ENCODE measurements at regions not wholly inside any gene's neighbourhood (a gene's known extent, or its start where the extent isn't known, plus 50 kb on each side); places are given as distances from the start of the nearest gene placed in this dataset.

- no peak for TF ChIP-seq CTCF (IDR thresholded peaks at IDR 0.05)
- no peak for TF ChIP-seq POLR2A (IDR thresholded peaks at IDR 0.05)
- no peak for TF ChIP-seq POLR2AphosphoS5 (IDR thresholded peaks at IDR 0.05; ENCODE audit: insufficient read depth in 1 of 2, low read depth in 1 of 2)
Observed at GRCh38 chr5:129405222-129405621, 54.9 kb upstream of the ADAMTS19 start.

Data from vagina (tissue), 2 donors.